Heart right ventricle (tissue), 16 donors: ENCODE measurements at regions not wholly inside any gene's neighbourhood (a gene's known extent, or its start where the extent isn't known, plus 50 kb on each side); places are given as distances from the start of the nearest gene placed in this dataset.
"Not testable (repeated sequence)": the region's sequence is repeated elsewhere in the genome, so short reads cannot be mapped to it uniquely, and the experiment has no call there.

Experiments used
- ATAC-seq, 8 donors: fragments of 200-7000 bp; cut with Tn5 transposase; one replicate each; pipeline ENCODE4 v1.9.1; 2020; ENCODE audit warnings: mild to moderate bottlenecking in 8 of 8, moderate library complexity in 8 of 8, moderate number of reproducible peaks in 1 of 8
- DNase-seq, 2 donors: peaks; one replicate each; pipeline ENCODE4 v3.0.0-alpha.2; 2020
- H3K27ac ChIP-seq, 10 donors: fragments of 200-600 bp; sonication (generic) in 2 of 10; one replicate each; pipeline versions ENCODE4 v1.5.0 to v1.8.0; 2020 to 2022; ENCODE audit warnings: mild to moderate bottlenecking in 3 of 10
- H3K27me3 ChIP-seq, 7 donors: fragments of 200-600 bp; one replicate each; pipeline ENCODE4 v1.8.0; 2021 to 2022; ENCODE audit warnings: mild to moderate bottlenecking in 2 of 7
- H3K36me3 ChIP-seq, 9 donors: fragments of 200-600 bp; sonication (generic) in 1 of 9; one replicate each; pipeline versions ENCODE4 v1.5.0 to v1.8.0; 2020 to 2022; ENCODE audit warnings: mild to moderate bottlenecking in 2 of 9
- H3K4me1 ChIP-seq, 9 donors: fragments of 200-600 bp; sonication (generic) in 1 of 9; one replicate each; pipeline versions ENCODE4 v1.5.0 to v1.8.0; 2020 to 2022; ENCODE audit warnings: mild to moderate bottlenecking in 4 of 9
- H3K4me3 ChIP-seq, 10 donors: fragments of 200-600 bp; sonication (generic) in 2 of 10; one replicate each; pipeline versions ENCODE4 v1.5.0 to v1.8.0; 2020 to 2022; ENCODE audit warnings: mild to moderate bottlenecking in 7 of 10, moderate library complexity in 2 of 10
- H3K9me3 ChIP-seq, 11 donors: fragments of 200-600 bp in 10 of 11; sonication (generic) in 2 of 11; one replicate each; pipeline versions ENCODE4 v1.5.0 to v1.8.0; 2013 to 2022; ENCODE audit warnings: mild to moderate bottlenecking in 2 of 11, control low read depth in 1 of 11, moderate library complexity in 1 of 11
- WGBS, 2 donors: extraction: QIAGEN DNeasy Blood & Tissue Kit; methylation state at CpG; one replicate each; pipeline ENCODE4 v1.1.7; 2013; ENCODE audit warnings: inconsistent platforms in 1 of 2; 5-methylcytosine and 5-hydroxymethylcytosine counted together
- intact Hi-C, 10 donors: fragments of 100-400 bp; cut with DNase I; formaldehyde crosslinking; loops; one replicate each; pipeline versions ENCODE4 v1.11.1 to v1.14.2; 2022
- TF ChIP-seq, protein P1 (sequence below), 9 donors: fragments of 200-600 bp; sonication (generic) in 2 of 9; IDR thresholded peaks; one replicate each; pipeline versions ENCODE4 v1.5.0 to v1.8.0; 2021 to 2022; ENCODE audit warnings: antibody characterized with exemption in 9 of 9, mild to moderate bottlenecking in 5 of 9, moderate library complexity in 1 of 9
- donor health status: Arrhythmogenic right ventricular cardiomyopathy.
- donor health status: ischemic (EF 13 %, LVEDD 7.1; RV severe dilation, severe dysfunction).
- donor health status: healthy with polysubstance abuse.
- donor health status: DM: no; HTN: yes; CAD: no.
- donor health status: DM: no; HTN: no; CAD: no.
- donor health status: ischemic (EF 25% LVEDD 6.9; RV normal size, moderate dysfunction).
- donor health status: ischemic (EF 25% LVEDD 5.7; RV mildly dilated, moderate dysfunction).
- donor health status: healthy.
- donor health status: DM: yes; HTN: yes; CAD: no.
- donor health status: Ischemic cardiomyopathy.
- donor health status: ischemic (EF 35%, LVEDD 5.7; RV mildly dilated, moderate dysfunction).
- donor health status: nonischemic (EF 11% LVEDD 7.7; RV severe dilation, severe dysfunction).
- donor health status: DM: yes; HTN: yes; CAD: no.
- donor health status: PGD.
- donor health status: ischemic (EF 29% LVEDD 5.4; RV normal size, mild dysfunction).
- donor health status: nonischemic (EF 23%, LVEDD 6.1; RV moderate dilation, normal function).

DNA sequence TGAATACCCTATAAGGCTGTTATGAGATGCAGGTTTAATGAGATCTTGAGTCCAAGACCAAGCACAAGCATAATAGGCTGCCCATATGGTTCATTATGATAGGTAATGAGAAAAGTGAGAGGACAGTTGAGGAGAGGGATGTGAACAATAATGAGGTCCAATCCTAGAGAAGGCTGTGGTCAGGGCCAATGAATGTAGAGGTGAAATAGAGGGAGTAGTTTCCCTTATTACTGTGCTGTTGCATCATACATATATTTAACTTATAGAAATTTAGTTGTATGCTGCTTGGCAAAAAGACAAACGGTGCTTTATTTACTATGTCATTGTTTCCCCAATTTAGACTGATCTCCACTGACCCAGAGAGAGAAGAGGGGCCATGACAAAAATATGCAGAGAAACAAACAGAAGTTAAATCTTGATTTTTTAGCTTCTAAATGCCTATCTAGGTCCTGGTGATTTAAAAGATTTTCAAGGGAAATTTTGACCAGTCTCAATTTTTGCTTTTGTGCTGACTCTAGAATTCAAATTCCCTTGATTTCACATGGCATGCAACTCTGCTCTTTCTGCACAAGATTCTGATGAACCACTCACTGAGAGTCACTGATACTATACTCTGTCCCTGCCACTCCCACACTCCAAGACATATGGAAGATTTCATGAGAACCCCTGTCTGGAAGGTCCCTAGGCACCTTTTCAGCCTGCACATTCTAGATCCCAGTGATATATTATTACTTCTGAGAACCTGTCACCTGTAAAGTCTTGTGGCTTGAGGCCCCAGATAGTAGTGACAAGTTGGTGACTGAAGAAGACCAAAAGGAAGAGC lies 159.7 kb downstream of the VSIG4 start:
- Histone ChIP-seq H3K36me3 (no peaks in the 10 kb centered on the region), H3K27me3 (peaks cover 0 to 74% (median 0%) of the 10 kb centered on the region in 7 donors), H3K27ac (no peak overlapping the region), H3K4me1 (no peaks in the 10 kb centered on the region), H3K4me3 (no peak overlapping the region), H3K9me3 (no peaks in the 10 kb centered on the region)
- no peak for DNase-seq
- 77 to 81% methylated on average over 1 of the region's 1 CpG for WGBS, 2 donors
- no peak for ATAC-seq
- intact Hi-C loops = no loop called here
- TF ChIP-seq, protein P1, sequence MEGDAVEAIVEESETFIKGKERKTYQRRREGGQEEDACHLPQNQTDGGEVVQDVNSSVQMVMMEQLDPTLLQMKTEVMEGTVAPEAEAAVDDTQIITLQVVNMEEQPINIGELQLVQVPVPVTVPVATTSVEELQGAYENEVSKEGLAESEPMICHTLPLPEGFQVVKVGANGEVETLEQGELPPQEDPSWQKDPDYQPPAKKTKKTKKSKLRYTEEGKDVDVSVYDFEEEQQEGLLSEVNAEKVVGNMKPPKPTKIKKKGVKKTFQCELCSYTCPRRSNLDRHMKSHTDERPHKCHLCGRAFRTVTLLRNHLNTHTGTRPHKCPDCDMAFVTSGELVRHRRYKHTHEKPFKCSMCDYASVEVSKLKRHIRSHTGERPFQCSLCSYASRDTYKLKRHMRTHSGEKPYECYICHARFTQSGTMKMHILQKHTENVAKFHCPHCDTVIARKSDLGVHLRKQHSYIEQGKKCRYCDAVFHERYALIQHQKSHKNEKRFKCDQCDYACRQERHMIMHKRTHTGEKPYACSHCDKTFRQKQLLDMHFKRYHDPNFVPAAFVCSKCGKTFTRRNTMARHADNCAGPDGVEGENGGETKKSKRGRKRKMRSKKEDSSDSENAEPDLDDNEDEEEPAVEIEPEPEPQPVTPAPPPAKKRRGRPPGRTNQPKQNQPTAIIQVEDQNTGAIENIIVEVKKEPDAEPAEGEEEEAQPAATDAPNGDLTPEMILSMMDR (IDR thresholded peaks at IDR 0.05) = no peak

DNA sequence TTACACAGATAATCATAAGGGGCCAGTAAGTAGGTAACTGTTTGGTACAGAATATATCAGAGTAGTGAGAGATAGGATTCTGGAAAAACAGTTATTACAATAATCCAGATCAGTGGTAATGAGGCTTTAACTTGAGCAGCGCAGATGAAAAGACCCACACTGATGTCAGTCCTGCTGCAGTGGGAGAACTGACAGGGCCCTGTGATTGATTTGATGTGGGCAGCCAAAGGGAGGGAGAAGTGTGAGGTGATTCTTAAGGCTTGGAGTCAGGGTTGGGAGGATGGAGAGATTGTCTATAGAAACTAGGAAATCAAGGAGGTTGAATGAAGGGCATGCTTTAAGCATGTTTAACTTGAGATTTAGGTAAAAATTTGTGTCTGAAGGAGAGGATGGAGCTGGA lies 161.4 kb downstream of the VSIG4 start:
- no peaks in the 10 kb centered on the region for H3K36me3 ChIP-seq
- H3K27me3 ChIP-seq = peaks cover 0 to 74% (median 0%) of the 10 kb centered on the region in 7 donors
- no peaks in the 10 kb centered on the region for H3K9me3 ChIP-seq
- WGBS, 2 donors = 82 to 94% methylated on average over 1 of the region's 1 CpG
- DNase-seq (no peak), ATAC-seq (no peak)
- no peak overlapping the region for H3K4me3 ChIP-seq
- H3K27ac ChIP-seq = no peak overlapping the region
- TF ChIP-seq, protein P1 (IDR thresholded peaks at IDR 0.05) = no peak
- H3K4me1 ChIP-seq = no peaks in the 10 kb centered on the region
- intact Hi-C loops = no loop called here

DNA sequence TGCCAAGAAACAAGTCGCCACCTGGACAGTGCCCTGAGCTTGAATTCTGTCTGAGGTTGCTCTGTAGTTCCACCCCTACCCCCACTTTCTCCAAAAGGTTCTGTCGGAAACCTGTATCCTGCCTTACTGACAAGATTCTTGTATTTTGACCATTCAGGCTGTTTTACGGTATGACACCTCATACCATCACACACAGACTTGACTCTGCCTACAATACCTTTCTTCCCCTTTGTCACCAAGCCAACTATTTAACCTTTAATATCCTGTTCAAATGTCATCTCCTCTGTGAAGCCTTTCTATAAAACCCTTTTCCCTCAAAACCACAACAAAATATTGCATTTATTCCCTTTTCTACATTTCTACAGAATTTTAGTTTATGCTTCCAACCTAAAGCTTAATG lies 161.9 kb downstream of the VSIG4 start:
- H3K4me3 ChIP-seq = no peak overlapping the region
- 78 to 88% methylated on average over 3 of the region's 3 CpGs for WGBS, 2 donors
- ATAC-seq (no peak), DNase-seq (no peak)
- no peaks in the 10 kb centered on the region for H3K9me3 ChIP-seq
- H3K36me3 ChIP-seq = no peaks in the 10 kb centered on the region
- TF ChIP-seq, protein P1 (IDR thresholded peaks at IDR 0.05) = no peak
- peaks cover 0 to 74% (median 0%) of the 10 kb centered on the region in 7 donors for H3K27me3 ChIP-seq
- no peak overlapping the region for H3K27ac ChIP-seq
- intact Hi-C loops = no loop called here
- H3K4me1 ChIP-seq = no peaks in the 10 kb centered on the region

DNA sequence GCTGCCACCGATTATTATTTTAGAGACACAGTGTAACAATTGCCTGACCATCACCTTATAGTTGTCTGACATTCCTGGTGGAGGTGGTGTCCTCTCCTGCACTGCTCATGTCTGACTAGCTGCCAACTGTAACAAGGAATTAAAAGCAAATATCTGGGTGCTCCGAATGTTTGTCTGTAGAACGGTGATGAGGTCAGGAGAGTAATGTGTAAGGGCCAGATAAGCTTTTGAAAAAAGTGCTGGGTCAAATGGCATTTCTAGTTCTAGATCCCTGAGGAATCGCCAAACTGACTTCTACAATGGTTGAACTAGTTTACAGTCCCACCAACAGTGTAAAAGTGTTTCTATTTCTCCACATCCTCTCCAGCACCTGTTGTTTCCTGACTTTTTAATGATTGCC lies 164.3 kb downstream of the VSIG4 start:
- DNase-seq, H3K4me3 ChIP-seq, H3K27ac ChIP-seq, H3K4me1 ChIP-seq, H3K36me3 ChIP-seq, ATAC-seq, H3K9me3 ChIP-seq, intact Hi-C loops: not testable (repeated sequence)
- H3K27me3 ChIP-seq = peaks cover 0 to 59% (median 0%) of the 10 kb centered on the region in 7 donors
- 72 to 84% methylated on average over 4 of the region's 4 CpGs for WGBS, 2 donors

DNA sequence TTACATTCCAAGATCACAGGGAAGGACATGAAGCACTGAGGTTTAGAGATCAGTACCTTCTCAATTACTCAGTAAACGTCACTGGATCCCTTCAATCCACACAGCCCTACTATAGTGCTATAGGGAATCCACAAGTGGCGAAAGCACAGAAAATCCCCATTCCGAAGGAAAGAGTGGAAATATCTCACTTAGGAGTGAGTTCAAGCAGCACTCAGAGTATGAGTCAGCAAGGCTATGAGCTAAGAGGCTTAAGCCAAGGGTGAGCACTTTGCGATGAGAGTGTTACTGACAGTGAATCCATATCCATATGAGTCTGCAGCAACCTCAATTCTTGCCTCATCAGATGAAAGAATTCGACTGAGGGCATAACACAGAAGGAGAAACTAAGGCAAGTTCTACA lies 165.1 kb downstream of the VSIG4 start:
- no peak for DNase-seq
- Histone ChIP-seq H3K36me3 (no peaks in the 10 kb centered on the region), H3K27ac (no peak overlapping the region), H3K4me1 (no peaks in the 10 kb centered on the region), H3K9me3 (no peaks in the 10 kb centered on the region), H3K27me3 (peaks cover 0 to 50% (median 0%) of the 10 kb centered on the region in 7 donors), H3K4me3 (no peak overlapping the region)
- 83 to 84% methylated on average over 5 of the region's 5 CpGs for WGBS, 2 donors
- no peak for ATAC-seq
- TF ChIP-seq, protein P1 (IDR thresholded peaks at IDR 0.05) = no peak
- intact Hi-C loops = no loop called here
